Stomach (tissue), 4 donors: ENCODE measurements at regions not wholly inside any gene's neighbourhood (a gene's known extent, or its start where the extent isn't known, plus 50 kb on each side); places are given as distances from the start of the nearest gene placed in this dataset.

ENCODE experiments used
- EP300 ChIP-seq: sonication (generic); formaldehyde crosslinking; IDR thresholded peaks from one replicate; pipeline ENCODE4 v1.6.1; 2017; ENCODE audit warnings: antibody characterized with exemption
- POLR2A ChIP-seq, 4 donors: fragments of 450-650 bp; IDR thresholded peaks; one replicate each; pipeline ENCODE4 v1.6.1; 2016; ENCODE audit warnings: antibody characterized with exemption in 4 of 4, control low read depth in 2 of 4, mild to moderate bottlenecking in 1 of 4, moderate library complexity in 1 of 4
- POLR2AphosphoS5 ChIP-seq, 3 donors: sonication (generic); formaldehyde crosslinking; IDR thresholded peaks; one replicate each; pipeline ENCODE4 v1.6.1; 2016; ENCODE audit warnings: antibody characterized with exemption in 3 of 3
- TF ChIP-seq, protein P1 (sequence below), 7 experiments: fragments of 450-650 bp in 4 of 7; fragments of 200-600 bp in 3 of 7; sonication (generic) in 3 of 7; IDR thresholded peaks; one replicate each; pipeline ENCODE4 v1.5.1; 2016 to 2019; ENCODE audit warnings: antibody characterized with exemption in 7 of 7, control low read depth in 2 of 7, mild to moderate bottlenecking in 1 of 7

GRCh38 chr12:92233346-92234015 lies 87.8 kb upstream of the BTG1 start:
- TF ChIP-seq, protein P1, sequence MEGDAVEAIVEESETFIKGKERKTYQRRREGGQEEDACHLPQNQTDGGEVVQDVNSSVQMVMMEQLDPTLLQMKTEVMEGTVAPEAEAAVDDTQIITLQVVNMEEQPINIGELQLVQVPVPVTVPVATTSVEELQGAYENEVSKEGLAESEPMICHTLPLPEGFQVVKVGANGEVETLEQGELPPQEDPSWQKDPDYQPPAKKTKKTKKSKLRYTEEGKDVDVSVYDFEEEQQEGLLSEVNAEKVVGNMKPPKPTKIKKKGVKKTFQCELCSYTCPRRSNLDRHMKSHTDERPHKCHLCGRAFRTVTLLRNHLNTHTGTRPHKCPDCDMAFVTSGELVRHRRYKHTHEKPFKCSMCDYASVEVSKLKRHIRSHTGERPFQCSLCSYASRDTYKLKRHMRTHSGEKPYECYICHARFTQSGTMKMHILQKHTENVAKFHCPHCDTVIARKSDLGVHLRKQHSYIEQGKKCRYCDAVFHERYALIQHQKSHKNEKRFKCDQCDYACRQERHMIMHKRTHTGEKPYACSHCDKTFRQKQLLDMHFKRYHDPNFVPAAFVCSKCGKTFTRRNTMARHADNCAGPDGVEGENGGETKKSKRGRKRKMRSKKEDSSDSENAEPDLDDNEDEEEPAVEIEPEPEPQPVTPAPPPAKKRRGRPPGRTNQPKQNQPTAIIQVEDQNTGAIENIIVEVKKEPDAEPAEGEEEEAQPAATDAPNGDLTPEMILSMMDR (IDR thresholded peaks at IDR 0.05): no peak
- no peak for TF ChIP-seq EP300
- no peak for TF ChIP-seq POLR2A (IDR thresholded peaks at IDR 0.05)
- TF ChIP-seq POLR2AphosphoS5 (IDR thresholded peaks at IDR 0.05): no peak
